ENCODE measurements at regions not wholly inside any gene's neighbourhood (a gene's known extent, or its start where the extent isn't known, plus 50 kb on each side); places are given as distances from the start of the nearest gene placed in this dataset.

- Histone ChIP-seq H3K4me3 (no peak overlapping the region), H3K36me3 (no peaks in the 10 kb centered on the region), H3K27me3 (peaks cover 7% of the 10 kb centered on the region), H3K9me3 (0 out of 2 replicates have a peak, but pooled peaks cover 3% of the 10 kb centered on the region)
- no peak for DNase-seq
These were observed 158.6 kb upstream of the PPP1R26 start for GRCh38 chr9:135320943-135321342.

- Histone ChIP-seq H3K36me3 (no peaks in the 10 kb centered on the region), H3K27me3 (peaks cover 5% of the 10 kb centered on the region), H3K9me3 (0 out of 2 replicates have a peak, but pooled peaks cover 3% of the 10 kb centered on the region), H3K4me3 (no peak overlapping the region)
- DNase-seq = no peak
These were observed 158.0 kb upstream of the PPP1R26 start for GRCh38 chr9:135321580-135321979.

GRCh38 chr9:135324329-135324728, 155.3 kb upstream of the PPP1R26 start:
- no peak for DNase-seq
- no peaks in the 10 kb centered on the region; the same call in 1 of the 2 replicates for H3K27me3 ChIP-seq
- H3K4me3 ChIP-seq = no peak overlapping the region
- no peaks in the 10 kb centered on the region for H3K36me3 ChIP-seq
- H3K9me3 ChIP-seq = 0 out of 2 replicates have a peak, but pooled peaks cover 3% of the 10 kb centered on the region

GRCh38 chr9:135326141-135326540, 153.4 kb upstream of the PPP1R26 start:
- no peaks in the 10 kb centered on the region; the same call in 1 of the 2 replicates for H3K27me3 ChIP-seq
- DNase-seq = no peak
- H3K4me3 ChIP-seq = no peak overlapping the region
- 0 out of 2 replicates have a peak, but pooled peaks cover 3% of the 10 kb centered on the region for H3K9me3 ChIP-seq
- H3K36me3 ChIP-seq = no peaks in the 10 kb centered on the region

GRCh38 chr9:135326633-135327152, 152.9 kb upstream of the PPP1R26 start:
- Histone ChIP-seq H3K36me3 (no peaks in the 10 kb centered on the region), H3K4me3 (no peak overlapping the region), H3K27me3 (no peaks in the 10 kb centered on the region; the same call in 1 of the 2 replicates), H3K9me3 (0 out of 2 replicates have a peak, but pooled peaks cover 3% of the 10 kb centered on the region)
- DNase-seq = no peak

GRCh38 chr9:135328485-135329417, 150.8 kb upstream of the PPP1R26 start:
- Histone ChIP-seq H3K36me3 (no peaks in the 10 kb centered on the region), H3K9me3 (no peaks in the 10 kb centered on the region), H3K27me3 (no peaks in the 10 kb centered on the region), H3K4me3 (no peak overlapping the region)
- no peak for DNase-seq

- DNase-seq = no peak
These were observed 149.8 kb upstream of the PPP1R26 start for GRCh38 chr9:135329571-135330306.

GRCh38 chr9:135330307-135330631, 149.3 kb upstream of the PPP1R26 start:
- Histone ChIP-seq H3K9me3 (no peaks in the 10 kb centered on the region), H3K36me3 (no peaks in the 10 kb centered on the region), H3K4me3 (no peak overlapping the region), H3K27me3 (no peaks in the 10 kb centered on the region)
- no peak for DNase-seq

More at GRCh38 chr9:135329571-135330306, 149.8 kb upstream of the PPP1R26 start:
- H3K36me3 ChIP-seq = no peaks in the 10 kb centered on the region
- H3K4me3 ChIP-seq = no peak overlapping the region
- no peaks in the 10 kb centered on the region for H3K27me3 ChIP-seq
- H3K9me3 ChIP-seq = no peaks in the 10 kb centered on the region

GRCh38 chr9:135330685-135331590, 148.6 kb upstream of the PPP1R26 start:
- no peaks in the 10 kb centered on the region for H3K36me3 ChIP-seq
- no peak for DNase-seq
- H3K27me3 ChIP-seq = no peaks in the 10 kb centered on the region
- no peak overlapping the region for H3K4me3 ChIP-seq
- H3K9me3 ChIP-seq = no peaks in the 10 kb centered on the region

GRCh38 chr9:135332516-135332915, 147.1 kb upstream of the PPP1R26 start:
- DNase-seq = no peak
- Histone ChIP-seq H3K27me3 (no peaks in the 10 kb centered on the region), H3K9me3 (no peaks in the 10 kb centered on the region), H3K36me3 (no peaks in the 10 kb centered on the region), H3K4me3 (no peak overlapping the region)

- Histone ChIP-seq H3K9me3 (no peaks in the 10 kb centered on the region), H3K36me3 (no peaks in the 10 kb centered on the region), H3K27me3 (no peaks in the 10 kb centered on the region), H3K4me3 (no peak overlapping the region)
- DNase-seq = no peak
These were observed 146.4 kb upstream of the PPP1R26 start for GRCh38 chr9:135332979-135333748.

- Histone ChIP-seq H3K9me3 (no peaks in the 10 kb centered on the region), H3K27me3 (no peaks in the 10 kb centered on the region), H3K4me3 (no peak overlapping the region), H3K36me3 (no peaks in the 10 kb centered on the region)
- DNase-seq = no peak
These were observed 144.6 kb upstream of the PPP1R26 start for GRCh38 chr9:135334953-135335460.

- Histone ChIP-seq H3K27me3 (no peaks in the 10 kb centered on the region), H3K4me3 (no peak overlapping the region), H3K9me3 (no peaks in the 10 kb centered on the region), H3K36me3 (no peaks in the 10 kb centered on the region)
- no peak for DNase-seq
These were observed 143.8 kb upstream of the PPP1R26 start for GRCh38 chr9:135335691-135336181.

GRCh38 chr9:135336722-135337527, 142.7 kb upstream of the PPP1R26 start:
- Histone ChIP-seq H3K4me3 (no peak overlapping the region), H3K36me3 (no peaks in the 10 kb centered on the region), H3K27me3 (no peaks in the 10 kb centered on the region), H3K9me3 (no peaks in the 10 kb centered on the region)
- no peak for DNase-seq

- H3K36me3 ChIP-seq = no peaks in the 10 kb centered on the region
- no peak for DNase-seq
These were observed 141.0 kb upstream of the PPP1R26 start for GRCh38 chr9:135338546-135338945.

More at GRCh38 chr9:135338546-135338945, 141.0 kb upstream of the PPP1R26 start:
- Histone ChIP-seq H3K9me3 (no peaks in the 10 kb centered on the region), H3K27me3 (no peaks in the 10 kb centered on the region), H3K4me3 (no peak overlapping the region)
